Panc1 (cell line): ENCODE measurements at regions not wholly inside any gene's neighbourhood (a gene's known extent, or its start where the extent isn't known, plus 50 kb on each side); places are given as distances from the start of the nearest gene placed in this dataset.

Experiments
- ATAC-seq: fragments of 200-7000 bp; cut with Tn5 transposase; 2 replicates; pipeline ENCODE4 v1.9.1; 2020; ENCODE audit warnings: mild to moderate bottlenecking, moderate library complexity
- BruUV-seq: library from RNA; stranded (reverse); fragments of 400-500 nt; replicated peaks from 2 replicates; lab custom pipeline; 2021; lab: Mats Ljungman, UMichigan
- CTCF ChIA-PET: fragments of 300-600 bp; sonication (Branson Sonifier 250); formaldehyde crosslinking; loops from one replicate; lab custom pipeline; 2022; ENCODE audit warnings: antibody characterized with exemption; lab: Charles Lee
- POLR2A ChIA-PET: fragments of 300-600 bp; sonication (Branson Sonifier 250); formaldehyde crosslinking; loops from one replicate; lab custom pipeline; 2022; ENCODE audit warnings: antibody characterized with exemption; lab: Charles Lee
- DNase-seq: peaks from one replicate; pipeline ENCODE4 v3.0.0-alpha.2; 2010; ENCODE audit warnings: low read depth, low spot score
- H3K27ac ChIP-seq: 2 replicates; pipeline ENCODE4 v1.5.1; 2011; ENCODE audit warnings: mild to moderate bottlenecking, low read length, inconsistent platforms
- H3K27me3 ChIP-seq: fragments of 200-500 bp; sonication (Bioruptor generic); 2 replicates; pipeline ENCODE4 v1.6.0; 2014; ENCODE audit warnings: low read length, inconsistent platforms; ENCODE audit not compliant: control insufficient read depth, insufficient read depth
- H3K36me3 ChIP-seq: fragments of 200-500 bp; sonication (Bioruptor generic); 2 replicates; pipeline ENCODE4 v1.5.1; 2014; ENCODE audit warnings: inconsistent platforms, mild to moderate bottlenecking, low read length, moderate library complexity; ENCODE audit not compliant: control insufficient read depth, insufficient read depth
- H3K4me1 ChIP-seq: 2 replicates; pipeline ENCODE4 v1.5.1; 2011; ENCODE audit warnings: inconsistent platforms, mild to moderate bottlenecking, low read length, moderate library complexity; ENCODE audit not compliant: control insufficient read depth, insufficient read depth
- H3K4me3 ChIP-seq, 2 experiments: 2 replicates each; pipeline ENCODE4 v1.5.1; 2011 to 2012; ENCODE audit warnings: low read depth in 2 of 2, low read length in 2 of 2, mild to moderate bottlenecking in 2 of 2, inconsistent platforms in 1 of 2, moderate library complexity in 1 of 2
- H3K9me3 ChIP-seq: fragments of 200-500 bp; sonication (Bioruptor generic); 2 replicates; pipeline ENCODE4 v1.5.1; 2014; ENCODE audit warnings: low read depth, mild to moderate bottlenecking, inconsistent platforms, low read length, moderate library complexity; ENCODE audit not compliant: control insufficient read depth, insufficient read depth
- POLR2AphosphoS5 ChIP-seq: IDR thresholded peaks from 2 replicates; pipeline ENCODE4 v1.6.1; 2012; ENCODE audit warnings: mild to moderate bottlenecking, low read depth, low read length, moderate library complexity
- REST ChIP-seq, 2 experiments: IDR thresholded peaks; 2 replicates each; pipeline ENCODE4 v1.6.1; 2011 to 2012; ENCODE audit warnings: low read depth in 2 of 2, control low read depth in 1 of 2, low read length in 1 of 2, mild to moderate bottlenecking in 1 of 2, moderate library complexity in 1 of 2; ENCODE audit not compliant: insufficient read depth in 1 of 2
- SIN3A ChIP-seq: IDR thresholded peaks from 2 replicates; pipeline ENCODE4 v1.6.1; 2012; ENCODE audit warnings: low read depth, mild to moderate bottlenecking, low read length, moderate library complexity, borderline replicate concordance; ENCODE audit not compliant: insufficient read depth
- TCF7L2 ChIP-seq: IDR thresholded peaks from 2 replicates; pipeline ENCODE4 v1.6.1; 2011; ENCODE audit warnings: mild to moderate bottlenecking, low read depth, low read length, inconsistent platforms
- in situ Hi-C: cut with HindIII; loops from 2 replicates; pipeline ENCODE4 v1.10.0; 2016; ENCODE audit warnings: low sequenced_read_pairs, low pct_unique_long_range_greater_than_20kb
- intact Hi-C: fragments of 100-400 bp; cut with micrococcal nuclease; formaldehyde crosslinking; loops from one replicate; pipeline ENCODE4 v1.10.0; 2022; ENCODE audit not compliant: unreplicated experiment
- TF ChIP-seq, protein P1 (sequence below): fragments of 450-650 bp; IDR thresholded peaks from 2 replicates; pipeline ENCODE4 v1.5.1; 2017; ENCODE audit warnings: mild to moderate bottlenecking

DNA sequence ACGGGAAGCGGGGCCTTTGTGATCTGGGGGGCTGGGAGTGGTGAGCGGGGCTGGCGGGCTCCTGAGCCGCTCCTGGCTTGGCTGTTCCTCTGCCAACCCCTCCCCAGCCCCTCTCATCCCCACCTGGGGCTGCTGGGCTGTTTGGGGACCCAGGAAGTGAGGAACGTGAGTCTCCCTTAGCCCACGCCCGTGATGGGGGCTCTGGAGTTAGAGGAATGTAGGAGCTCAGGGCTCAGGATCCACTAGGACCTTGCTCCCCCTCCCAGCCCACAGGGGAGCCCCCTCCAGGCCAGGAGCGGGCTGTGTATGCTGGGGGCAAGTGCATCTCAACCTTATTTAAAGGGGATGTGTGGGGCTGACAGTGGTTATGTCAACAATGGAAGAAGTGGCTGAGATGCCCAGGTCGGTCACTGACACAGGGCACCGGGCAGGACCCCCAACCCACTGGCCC is 134.1 kb downstream of the URI1 start:
- CTCF ChIA-PET: no interaction called here

DNA sequence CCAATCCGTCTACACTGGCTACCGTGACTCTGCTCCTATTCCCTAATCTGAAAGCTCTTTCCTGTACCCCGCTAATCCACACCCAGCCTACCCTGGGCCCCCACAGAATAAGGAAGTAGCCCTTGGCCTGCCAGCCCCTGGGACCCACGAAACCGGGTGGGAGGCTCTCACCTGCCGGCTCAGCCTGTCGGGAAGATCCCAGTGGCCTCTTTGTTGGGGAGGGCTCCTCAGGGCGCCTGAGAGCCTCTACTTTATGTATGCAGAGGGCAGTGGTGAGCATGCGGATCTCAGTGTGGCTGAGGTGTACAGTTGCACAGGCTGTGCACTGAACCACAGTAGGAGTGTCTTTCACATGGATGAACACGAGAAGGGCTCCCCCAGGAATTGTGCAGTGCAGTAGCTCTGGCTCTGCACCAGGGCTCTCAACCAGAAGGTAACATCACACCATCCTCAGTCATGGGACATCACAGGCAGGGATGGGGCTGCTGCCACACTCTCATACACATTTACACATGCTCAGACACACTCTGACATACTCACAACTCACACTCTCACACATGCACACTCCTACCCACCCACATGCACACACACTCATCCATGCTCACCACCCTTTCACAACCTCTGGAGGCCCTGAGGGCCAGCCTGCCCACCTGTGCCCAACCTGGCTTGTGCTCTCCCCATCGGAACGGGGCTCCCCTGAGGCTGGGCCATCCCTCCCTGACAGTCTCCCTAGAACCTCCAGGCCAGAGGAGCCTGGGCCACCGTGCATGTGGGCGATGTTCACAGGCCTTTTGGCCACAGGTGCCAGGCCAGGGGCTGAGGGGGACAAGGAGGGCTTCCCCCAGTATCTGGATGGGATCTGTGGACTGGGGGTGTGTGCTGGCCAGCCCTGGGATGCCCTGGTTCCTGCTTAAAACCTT is 135.0 kb downstream of the URI1 start:
- ChIA-PET POLR2A (no interaction called here), CTCF (no interaction called here)
- no peak overlapping the region for H3K27ac ChIP-seq
- in situ Hi-C loops: no loop called here
- TF ChIP-seq, protein P1, sequence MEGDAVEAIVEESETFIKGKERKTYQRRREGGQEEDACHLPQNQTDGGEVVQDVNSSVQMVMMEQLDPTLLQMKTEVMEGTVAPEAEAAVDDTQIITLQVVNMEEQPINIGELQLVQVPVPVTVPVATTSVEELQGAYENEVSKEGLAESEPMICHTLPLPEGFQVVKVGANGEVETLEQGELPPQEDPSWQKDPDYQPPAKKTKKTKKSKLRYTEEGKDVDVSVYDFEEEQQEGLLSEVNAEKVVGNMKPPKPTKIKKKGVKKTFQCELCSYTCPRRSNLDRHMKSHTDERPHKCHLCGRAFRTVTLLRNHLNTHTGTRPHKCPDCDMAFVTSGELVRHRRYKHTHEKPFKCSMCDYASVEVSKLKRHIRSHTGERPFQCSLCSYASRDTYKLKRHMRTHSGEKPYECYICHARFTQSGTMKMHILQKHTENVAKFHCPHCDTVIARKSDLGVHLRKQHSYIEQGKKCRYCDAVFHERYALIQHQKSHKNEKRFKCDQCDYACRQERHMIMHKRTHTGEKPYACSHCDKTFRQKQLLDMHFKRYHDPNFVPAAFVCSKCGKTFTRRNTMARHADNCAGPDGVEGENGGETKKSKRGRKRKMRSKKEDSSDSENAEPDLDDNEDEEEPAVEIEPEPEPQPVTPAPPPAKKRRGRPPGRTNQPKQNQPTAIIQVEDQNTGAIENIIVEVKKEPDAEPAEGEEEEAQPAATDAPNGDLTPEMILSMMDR: no peak
- TF ChIP-seq REST (IDR thresholded peaks at IDR 0.05; ENCODE audit: insufficient read depth in 1 of 2, low read depth in 2 of 2, low read length in 1 of 2): no peak
- no peak for TF ChIP-seq POLR2AphosphoS5
- no peak for TF ChIP-seq TCF7L2
- no peak for TF ChIP-seq SIN3A
- ATAC-seq: peak; percentile 53
- H3K4me3 ChIP-seq: no peak overlapping the region
- H3K27me3 ChIP-seq: peaks cover 20% of the 10 kb centered on the region
- H3K36me3 ChIP-seq: no peaks in the 10 kb centered on the region
- BruUV-seq: no TSS peak
- DNase-seq: no peak
- no peaks in the 10 kb centered on the region for H3K9me3 ChIP-seq
- no peaks in the 10 kb centered on the region for H3K4me1 ChIP-seq
- intact Hi-C loops: no loop called here

More for the DNA sequence above, 134.1 kb downstream of the URI1 start:
- Histone ChIP-seq H3K4me3 (no peak overlapping the region), H3K36me3 (no peaks in the 10 kb centered on the region), H3K9me3 (no peaks in the 10 kb centered on the region), H3K27ac (no peak overlapping the region), H3K4me1 (no peaks in the 10 kb centered on the region), H3K27me3 (peaks cover 20% of the 10 kb centered on the region)
- intact Hi-C loops: no loop called here
- no TSS peak for BruUV-seq
- DNase-seq: no peak
- TF ChIP-seq TCF7L2: no peak
- no peak for TF ChIP-seq POLR2AphosphoS5
- no peak for TF ChIP-seq SIN3A
- TF ChIP-seq, protein P1: no peak
- TF ChIP-seq REST (IDR thresholded peaks at IDR 0.05; ENCODE audit: insufficient read depth in 1 of 2, low read depth in 2 of 2, low read length in 1 of 2): no peak
- no peak for ATAC-seq
- in situ Hi-C loops: no loop called here
- POLR2A ChIA-PET: no interaction called here
